Peyer's patch (tissue), 4 donors: ENCODE measurements at regions not wholly inside any gene's neighbourhood (a gene's known extent, or its start where the extent isn't known, plus 50 kb on each side); places are given as distances from the start of the nearest gene placed in this dataset.

Experiments used
- POLR2A ChIP-seq, 2 donors: fragments of 450-650 bp; IDR thresholded peaks; one replicate each; pipeline ENCODE4 v1.5.1; 2017; ENCODE audit warnings: antibody characterized with exemption in 2 of 2, mild to moderate bottlenecking in 2 of 2, moderate library complexity in 2 of 2
- TF ChIP-seq, protein P1 (sequence below), 6 experiments: fragments of 450-650 bp in 4 of 6; fragments of 200-600 bp in 2 of 6; sonication (generic) in 1 of 6; IDR thresholded peaks; one replicate each; pipeline ENCODE4 v1.5.1; 2017 to 2019; ENCODE audit warnings: antibody characterized with exemption in 6 of 6, mild to moderate bottlenecking in 3 of 6, moderate library complexity in 1 of 6

DNA sequence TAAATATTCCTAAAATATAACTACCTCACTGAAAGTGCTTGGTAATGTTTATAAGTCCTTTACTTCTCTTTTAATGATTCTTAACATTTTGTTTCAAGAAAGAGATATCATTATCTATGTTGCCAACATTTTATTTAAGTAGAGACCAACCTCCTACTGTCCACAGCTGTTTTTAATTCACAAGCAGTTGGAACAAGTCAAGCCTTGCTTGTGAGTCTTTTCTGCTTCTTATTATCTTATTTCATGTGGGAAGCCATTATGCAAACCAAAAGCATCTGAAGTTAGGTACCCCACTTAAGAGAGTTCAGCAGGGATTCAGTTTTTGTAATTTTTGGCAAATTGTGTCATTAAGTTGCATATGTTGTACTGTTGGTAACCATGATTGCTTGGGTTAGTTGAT lies 1714.5 kb downstream of the GRIK2 start:
- TF ChIP-seq, protein P1, sequence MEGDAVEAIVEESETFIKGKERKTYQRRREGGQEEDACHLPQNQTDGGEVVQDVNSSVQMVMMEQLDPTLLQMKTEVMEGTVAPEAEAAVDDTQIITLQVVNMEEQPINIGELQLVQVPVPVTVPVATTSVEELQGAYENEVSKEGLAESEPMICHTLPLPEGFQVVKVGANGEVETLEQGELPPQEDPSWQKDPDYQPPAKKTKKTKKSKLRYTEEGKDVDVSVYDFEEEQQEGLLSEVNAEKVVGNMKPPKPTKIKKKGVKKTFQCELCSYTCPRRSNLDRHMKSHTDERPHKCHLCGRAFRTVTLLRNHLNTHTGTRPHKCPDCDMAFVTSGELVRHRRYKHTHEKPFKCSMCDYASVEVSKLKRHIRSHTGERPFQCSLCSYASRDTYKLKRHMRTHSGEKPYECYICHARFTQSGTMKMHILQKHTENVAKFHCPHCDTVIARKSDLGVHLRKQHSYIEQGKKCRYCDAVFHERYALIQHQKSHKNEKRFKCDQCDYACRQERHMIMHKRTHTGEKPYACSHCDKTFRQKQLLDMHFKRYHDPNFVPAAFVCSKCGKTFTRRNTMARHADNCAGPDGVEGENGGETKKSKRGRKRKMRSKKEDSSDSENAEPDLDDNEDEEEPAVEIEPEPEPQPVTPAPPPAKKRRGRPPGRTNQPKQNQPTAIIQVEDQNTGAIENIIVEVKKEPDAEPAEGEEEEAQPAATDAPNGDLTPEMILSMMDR (IDR thresholded peaks at IDR 0.05): no peak
- no peak for TF ChIP-seq POLR2A (IDR thresholded peaks at IDR 0.05)
